Gastrocnemius medialis (tissue), 4 donors: ENCODE measurements at regions not wholly inside any gene's neighbourhood (a gene's known extent, or its start where the extent isn't known, plus 50 kb on each side); places are given as distances from the start of the nearest gene placed in this dataset.

Experiments
- ATAC-seq, 2 donors: fragments of 150-250 bp; one replicate each; pipeline ENCODE4 v1.9.1; 2016
- DNase-seq, 2 donors: peaks; one replicate each; pipeline ENCODE4 v3.0.0-alpha.2; 2019
- H3K27ac ChIP-seq, 4 donors: fragments of 200-600 bp; sonication (generic); 1 replicate in 1 of 4; 2 replicates in 3 of 4; pipeline ENCODE4 v1.5.1; 2016 to 2018; ENCODE audit warnings: mild to moderate bottlenecking in 2 of 4, moderate library complexity in 1 of 4
- H3K27me3 ChIP-seq, 3 donors: fragments of 200-600 bp; sonication (generic) in 2 of 3; 1 replicate in 1 of 3; 2 replicates in 2 of 3; pipeline versions ENCODE4 v1.5.1 to v1.6.0; 2016 to 2019; ENCODE audit warnings: mild to moderate bottlenecking in 1 of 3, moderate library complexity in 1 of 3
- H3K36me3 ChIP-seq, 2 donors: fragments of 200-600 bp; sonication (generic) in 1 of 2; one replicate each; pipeline ENCODE4 v1.5.1; 2017 to 2018
- H3K4me1 ChIP-seq, 2 donors: fragments of 200-600 bp; sonication (generic) in 1 of 2; one replicate each; pipeline ENCODE4 v1.5.1; 2016 to 2017; ENCODE audit warnings: mild to moderate bottlenecking in 2 of 2
- H3K4me3 ChIP-seq, 4 donors: fragments of 200-600 bp; sonication (generic) in 3 of 4; 1 replicate in 1 of 4; 2 replicates in 3 of 4; pipeline ENCODE4 v1.5.1; 2016 to 2019; ENCODE audit warnings: mild to moderate bottlenecking in 2 of 4
- H3K9me3 ChIP-seq, 3 donors: fragments of 200-600 bp; sonication (generic) in 2 of 3; 1 replicate in 1 of 3; 2 replicates in 2 of 3; pipeline ENCODE4 v1.5.1; 2016 to 2019
- POLR2A ChIP-seq, 2 donors: fragments of 450-650 bp; IDR thresholded peaks; one replicate each; pipeline ENCODE4 v1.6.1; 2017; ENCODE audit warnings: antibody characterized with exemption in 2 of 2, mild to moderate bottlenecking in 2 of 2, moderate library complexity in 2 of 2
- in situ Hi-C, 4 donors: fragments of 200-750 bp; cut with MboI; loops; one replicate each; pipeline versions ENCODE4 v1.15.0 to v1.8.0; 2017; ENCODE audit warnings: low sequenced_read_pairs in 4 of 4
- intact Hi-C: fragments of 100-400 bp; cut with DNase I; formaldehyde crosslinking; loops from one replicate; pipeline ENCODE4 v1.15.1; 2023; ENCODE audit warnings: low total_unique reads
- TF ChIP-seq, protein P1 (sequence below), 5 experiments: fragments of 450-650 bp in 3 of 5; fragments of 200-600 bp in 2 of 5; sonication (generic) in 2 of 5; IDR thresholded peaks in 4 of 5; conservative IDR thresholded peaks in 1 of 5; 1 replicate in 4 of 5; 2 replicates in 1 of 5; pipeline ENCODE4 v1.5.1; 2016 to 2019; ENCODE audit warnings: antibody characterized with exemption in 5 of 5, mild to moderate bottlenecking in 3 of 5, moderate library complexity in 3 of 5

DNA sequence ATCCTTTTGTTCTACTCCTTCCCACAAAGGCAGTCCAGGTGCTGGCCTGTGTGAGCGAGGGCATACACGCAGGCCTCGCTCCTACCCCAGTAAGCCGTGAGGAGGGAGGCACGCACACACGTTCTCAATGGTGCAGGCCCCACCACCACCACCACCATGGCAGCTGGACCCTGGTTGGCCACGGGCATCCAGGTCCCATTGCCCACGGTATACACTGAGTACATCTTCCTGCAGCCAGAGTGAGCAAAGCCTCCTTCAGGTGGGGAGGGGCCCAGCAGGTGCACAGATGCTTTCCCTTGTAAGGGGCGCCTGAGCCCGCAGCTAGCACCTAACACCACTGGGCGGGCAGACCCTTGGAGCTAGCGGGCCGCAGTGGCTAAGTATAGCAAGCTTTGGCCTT, 373.3 kb upstream of the MKI67 start:
- no peaks in the 10 kb centered on the region for H3K36me3 ChIP-seq
- no peaks in the 10 kb centered on the region for H3K9me3 ChIP-seq
- no peak overlapping the region for H3K4me3 ChIP-seq
- no peak for ATAC-seq
- TF ChIP-seq, protein P1, sequence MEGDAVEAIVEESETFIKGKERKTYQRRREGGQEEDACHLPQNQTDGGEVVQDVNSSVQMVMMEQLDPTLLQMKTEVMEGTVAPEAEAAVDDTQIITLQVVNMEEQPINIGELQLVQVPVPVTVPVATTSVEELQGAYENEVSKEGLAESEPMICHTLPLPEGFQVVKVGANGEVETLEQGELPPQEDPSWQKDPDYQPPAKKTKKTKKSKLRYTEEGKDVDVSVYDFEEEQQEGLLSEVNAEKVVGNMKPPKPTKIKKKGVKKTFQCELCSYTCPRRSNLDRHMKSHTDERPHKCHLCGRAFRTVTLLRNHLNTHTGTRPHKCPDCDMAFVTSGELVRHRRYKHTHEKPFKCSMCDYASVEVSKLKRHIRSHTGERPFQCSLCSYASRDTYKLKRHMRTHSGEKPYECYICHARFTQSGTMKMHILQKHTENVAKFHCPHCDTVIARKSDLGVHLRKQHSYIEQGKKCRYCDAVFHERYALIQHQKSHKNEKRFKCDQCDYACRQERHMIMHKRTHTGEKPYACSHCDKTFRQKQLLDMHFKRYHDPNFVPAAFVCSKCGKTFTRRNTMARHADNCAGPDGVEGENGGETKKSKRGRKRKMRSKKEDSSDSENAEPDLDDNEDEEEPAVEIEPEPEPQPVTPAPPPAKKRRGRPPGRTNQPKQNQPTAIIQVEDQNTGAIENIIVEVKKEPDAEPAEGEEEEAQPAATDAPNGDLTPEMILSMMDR (IDR thresholded peaks at IDR 0.05 in 4 of 5, conservative IDR thresholded peaks at IDR 0.05 in 1 of 5) = no peak
- TF ChIP-seq POLR2A (IDR thresholded peaks at IDR 0.05) = no peak
- H3K27me3 ChIP-seq = no peaks in the 10 kb centered on the region
- intact Hi-C loops (no loop called here), in situ Hi-C loops (no loop called here)
- no peak overlapping the region for H3K27ac ChIP-seq
- DNase-seq = no peak
- H3K4me1 ChIP-seq = no peaks in the 10 kb centered on the region

DNA sequence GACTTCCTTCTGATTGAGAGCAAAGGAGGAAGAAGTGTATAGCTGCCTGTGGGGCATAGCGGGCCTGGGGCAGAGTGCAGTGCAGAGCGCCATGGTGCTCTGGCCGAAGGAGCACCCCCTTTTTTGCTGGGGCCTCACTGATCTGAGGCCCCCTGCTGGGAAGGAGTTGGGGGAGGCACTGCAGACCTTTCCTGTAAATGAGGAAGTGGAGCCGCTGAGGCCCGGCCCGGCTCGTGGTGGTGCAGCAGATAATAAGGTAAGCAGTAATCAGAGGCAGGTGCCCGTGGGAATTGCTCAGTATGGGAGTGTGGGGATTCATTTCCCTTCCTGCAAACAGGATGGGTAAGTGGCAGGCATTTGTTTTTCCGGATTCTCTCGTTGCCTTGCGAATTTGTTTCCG, 373.7 kb upstream of the MKI67 start:
- DNase-seq = no peak
- Histone ChIP-seq H3K36me3 (no peaks in the 10 kb centered on the region), H3K9me3 (no peaks in the 10 kb centered on the region), H3K27me3 (no peaks in the 10 kb centered on the region), H3K4me3 (no peak overlapping the region), H3K4me1 (no peaks in the 10 kb centered on the region), H3K27ac (no peak overlapping the region)
- in situ Hi-C loops = no loop called here
- intact Hi-C loops = no loop called here
- TF ChIP-seq, protein P1 (IDR thresholded peaks at IDR 0.05 in 4 of 5, conservative IDR thresholded peaks at IDR 0.05 in 1 of 5) = no peak
- no peak for TF ChIP-seq POLR2A (IDR thresholded peaks at IDR 0.05)
- no peak for ATAC-seq

DNA sequence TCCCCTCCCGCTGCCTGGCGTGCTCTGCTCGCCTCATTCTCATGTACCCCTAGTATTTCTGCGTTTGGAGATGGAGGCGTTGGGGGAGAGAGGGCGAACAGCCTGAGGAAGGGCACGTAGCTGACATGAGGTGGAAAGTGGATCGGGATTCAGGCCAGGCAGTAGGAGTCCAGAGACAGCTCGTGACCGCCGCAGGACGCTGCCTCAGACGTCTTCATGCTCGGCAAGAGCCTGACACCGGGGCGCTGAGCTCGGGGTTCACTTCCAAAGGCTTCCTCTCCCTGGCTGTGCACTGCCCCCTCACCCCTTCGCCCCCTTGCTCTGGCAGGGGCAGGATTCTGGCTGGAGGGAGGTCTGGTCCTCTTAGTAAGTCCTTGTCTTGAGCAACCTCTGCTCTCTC, 374.4 kb upstream of the MKI67 start:
- intact Hi-C loops (no loop called here), in situ Hi-C loops (no loop called here)
- H3K4me3 ChIP-seq = no peak overlapping the region
- no peaks in the 10 kb centered on the region for H3K4me1 ChIP-seq
- no peaks in the 10 kb centered on the region for H3K9me3 ChIP-seq
- H3K36me3 ChIP-seq = no peaks in the 10 kb centered on the region
- H3K27ac ChIP-seq = no peak overlapping the region
- no peak for TF ChIP-seq POLR2A (IDR thresholded peaks at IDR 0.05)
- TF ChIP-seq, protein P1 (IDR thresholded peaks at IDR 0.05 in 4 of 5, conservative IDR thresholded peaks at IDR 0.05 in 1 of 5) = no peak
- DNase-seq = no peak
- H3K27me3 ChIP-seq = no peaks in the 10 kb centered on the region
- no peak for ATAC-seq

DNA sequence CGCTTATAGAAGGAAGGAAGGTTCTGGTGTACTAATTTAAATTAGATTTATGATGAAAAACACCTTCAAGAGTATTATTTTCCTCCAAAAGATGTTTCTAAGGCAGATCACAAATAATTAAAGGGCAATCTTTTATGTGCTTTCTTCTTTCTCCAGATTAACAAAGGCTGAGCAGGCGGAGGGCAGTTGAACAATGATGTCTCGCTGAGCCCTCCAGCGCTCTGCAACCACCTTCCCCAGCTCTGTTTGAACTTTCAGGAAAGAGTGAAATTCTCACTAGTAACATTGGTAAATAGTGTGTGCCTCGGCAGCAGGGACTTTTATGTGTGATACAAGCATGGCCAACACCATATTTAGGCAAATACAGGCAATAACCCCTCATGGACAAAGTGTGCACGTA, 379.1 kb upstream of the MKI67 start:
- no peaks in the 10 kb centered on the region for H3K27me3 ChIP-seq
- H3K27ac ChIP-seq = no peak overlapping the region
- no peaks in the 10 kb centered on the region for H3K36me3 ChIP-seq
- H3K4me1 ChIP-seq = no peaks in the 10 kb centered on the region
- H3K4me3 ChIP-seq = no peak overlapping the region
- DNase-seq = no peak
- TF ChIP-seq POLR2A (IDR thresholded peaks at IDR 0.05) = no peak
- TF ChIP-seq, protein P1 (IDR thresholded peaks at IDR 0.05 in 4 of 5, conservative IDR thresholded peaks at IDR 0.05 in 1 of 5) = no peak
- no peak for ATAC-seq
- in situ Hi-C loops = no loop called here
- intact Hi-C loops = no loop called here
- no peaks in the 10 kb centered on the region for H3K9me3 ChIP-seq

DNA sequence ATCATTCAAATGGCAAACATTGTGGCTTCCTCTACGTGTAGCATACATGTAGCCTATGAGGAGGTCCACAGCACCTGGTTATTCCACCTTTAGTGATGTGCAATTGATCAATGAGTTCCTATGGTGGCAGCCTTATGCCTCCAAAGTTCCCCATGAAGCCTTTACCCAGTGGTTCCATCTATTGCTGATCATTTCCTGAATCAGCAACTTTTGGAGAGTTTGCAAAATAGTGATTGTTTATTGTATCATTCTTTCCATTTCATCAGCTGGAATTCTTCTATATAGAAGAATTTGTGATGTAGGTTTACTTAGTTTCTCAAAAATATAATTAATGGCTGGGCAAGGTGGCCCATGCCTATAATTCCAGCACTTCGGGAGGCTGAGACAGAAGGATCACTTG, 380.2 kb upstream of the MKI67 start:
- no peak for TF ChIP-seq POLR2A (IDR thresholded peaks at IDR 0.05)
- TF ChIP-seq, protein P1 (IDR thresholded peaks at IDR 0.05 in 4 of 5, conservative IDR thresholded peaks at IDR 0.05 in 1 of 5) = no peak
- DNase-seq = no peak
- no peak overlapping the region for H3K4me3 ChIP-seq
- H3K36me3 ChIP-seq = no peaks in the 10 kb centered on the region
- ATAC-seq = no peak
- no peak overlapping the region for H3K27ac ChIP-seq
- H3K9me3 ChIP-seq = no peaks in the 10 kb centered on the region
- H3K27me3 ChIP-seq = no peaks in the 10 kb centered on the region
- intact Hi-C loops (no loop called here), in situ Hi-C loops (no loop called here)
- no peaks in the 10 kb centered on the region for H3K4me1 ChIP-seq
